Neural crest cell (in vitro differentiated cells): ENCODE measurements at regions not wholly inside any gene's neighbourhood (a gene's known extent, or its start where the extent isn't known, plus 50 kb on each side); places are given as distances from the start of the nearest gene placed in this dataset.

ENCODE experiments used
- DNase-seq: peaks from one replicate; pipeline ENCODE4 v3.0.0; 2021; ENCODE audit warnings: low read depth, mixed read lengths, low spot score
- H3K27ac Mint-ChIP-seq: one replicate; pipeline ENCODE4 v1.8.0; 2021; ENCODE audit warnings: mild to moderate bottlenecking, mixed read lengths; ENCODE audit not compliant: unreplicated experiment
- H3K27me3 Mint-ChIP-seq: 2 replicates; pipeline ENCODE4 v1.8.0; 2021; ENCODE audit warnings: low read depth, mild to moderate bottlenecking, mixed read lengths
- H3K36me3 Mint-ChIP-seq: 2 replicates; pipeline ENCODE4 v1.8.0; 2021; ENCODE audit warnings: low read depth, mild to moderate bottlenecking, mixed read lengths
- H3K4me1 Mint-ChIP-seq: 2 replicates; pipeline ENCODE4 v1.8.0; 2021; ENCODE audit warnings: mixed read lengths
- H3K4me3 Mint-ChIP-seq: one replicate; pipeline ENCODE4 v1.8.0; 2021; ENCODE audit warnings: mild to moderate bottlenecking, mixed read lengths
- H3K9me3 Mint-ChIP-seq: 2 replicates; pipeline ENCODE4 v1.8.0; 2021; ENCODE audit warnings: mixed read lengths
- CTCF ChIP-seq: fragments of 200-600 bp; sonication (generic); conservative IDR thresholded peaks from 2 replicates; pipeline ENCODE4 v1.5.0; 2021; ENCODE audit warnings: antibody characterized with exemption, mild to moderate bottlenecking

GRCh38 chr5:8192840-8193239, 323.9 kb downstream of the MTRR start:
- H3K27ac Mint-ChIP-seq, result no peak overlapping the region
- H3K4me3 Mint-ChIP-seq, result no peak overlapping the region
- H3K36me3 Mint-ChIP-seq, result peaks cover 9% of the 10 kb centered on the region
- DNase-seq, result no peak
- H3K27me3 Mint-ChIP-seq, result no peaks in the 10 kb centered on the region
- peaks cover 13% of the 10 kb centered on the region for H3K9me3 Mint-ChIP-seq
- TF ChIP-seq CTCF, result no peak
- H3K4me1 Mint-ChIP-seq, result peaks cover 8% of the 10 kb centered on the region

- peaks cover 8% of the 10 kb centered on the region for H3K4me1 Mint-ChIP-seq
- no peak for DNase-seq
- peaks cover 13% of the 10 kb centered on the region for H3K9me3 Mint-ChIP-seq
- H3K36me3 Mint-ChIP-seq, result peaks cover 7% of the 10 kb centered on the region
- TF ChIP-seq CTCF, result no peak
- no peak overlapping the region for H3K27ac Mint-ChIP-seq
- H3K27me3 Mint-ChIP-seq, result no peaks in the 10 kb centered on the region
- no peak overlapping the region for H3K4me3 Mint-ChIP-seq
These were observed 327.1 kb downstream of the MTRR start for GRCh38 chr5:8196061-8196460.

DNA sequence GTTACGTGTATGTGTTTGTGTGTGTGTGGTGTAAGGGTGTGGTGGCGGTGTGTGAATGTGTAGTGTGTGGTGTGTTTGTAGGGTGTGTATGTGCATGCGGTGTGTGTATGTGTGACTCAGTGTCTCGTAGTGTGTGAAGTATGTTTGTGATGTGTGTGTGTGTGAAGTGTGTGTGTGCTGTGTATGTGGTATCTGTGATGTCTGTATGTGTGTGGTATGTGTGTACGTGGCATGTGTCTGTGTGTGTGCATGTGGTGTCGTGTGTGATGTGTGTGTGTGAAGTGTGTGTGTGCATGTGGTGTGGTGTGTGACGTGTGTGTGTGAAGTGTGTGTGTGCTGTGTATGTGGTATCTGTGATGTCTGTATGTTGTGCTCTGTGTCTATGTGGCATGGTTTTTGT, 339.4 kb downstream of the MTRR start:
- no peak for TF ChIP-seq CTCF
- Mint-ChIP-seq H3K4me1 (peaks cover 6% of the 10 kb centered on the region), H3K27me3 (no peaks in the 10 kb centered on the region), H3K27ac (no peak overlapping the region), H3K36me3 (peaks cover 3% of the 10 kb centered on the region), H3K9me3 (peaks cover 7% of the 10 kb centered on the region), H3K4me3 (no peak overlapping the region)
- DNase-seq, result no peak

DNA sequence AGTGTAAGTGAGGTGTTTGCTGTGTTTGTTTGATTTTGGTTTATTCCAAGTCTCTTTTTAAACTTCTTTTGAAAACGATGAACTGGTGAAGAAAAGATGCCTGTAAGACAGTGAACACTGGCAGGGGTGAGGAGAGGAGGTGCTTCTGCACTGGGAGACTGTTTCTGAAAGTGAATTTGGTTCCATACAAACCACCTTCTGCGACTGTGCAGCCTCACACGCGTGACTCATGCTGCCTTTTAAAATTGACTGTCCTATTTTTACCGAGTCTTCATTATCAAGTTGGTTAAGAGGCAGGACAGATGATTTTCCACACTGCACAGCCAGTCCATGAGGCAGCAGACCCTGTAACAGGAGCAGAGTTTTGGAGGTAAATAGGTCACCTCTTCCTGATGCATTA, 340.6 kb downstream of the MTRR start:
- no peak for TF ChIP-seq CTCF
- Mint-ChIP-seq H3K36me3 (no peaks in the 10 kb centered on the region), H3K4me3 (no peak overlapping the region), H3K27me3 (no peaks in the 10 kb centered on the region), H3K9me3 (no peaks in the 10 kb centered on the region), H3K4me1 (peaks cover 11% of the 10 kb centered on the region), H3K27ac (no peak overlapping the region)
- DNase-seq, result no peak

DNA sequence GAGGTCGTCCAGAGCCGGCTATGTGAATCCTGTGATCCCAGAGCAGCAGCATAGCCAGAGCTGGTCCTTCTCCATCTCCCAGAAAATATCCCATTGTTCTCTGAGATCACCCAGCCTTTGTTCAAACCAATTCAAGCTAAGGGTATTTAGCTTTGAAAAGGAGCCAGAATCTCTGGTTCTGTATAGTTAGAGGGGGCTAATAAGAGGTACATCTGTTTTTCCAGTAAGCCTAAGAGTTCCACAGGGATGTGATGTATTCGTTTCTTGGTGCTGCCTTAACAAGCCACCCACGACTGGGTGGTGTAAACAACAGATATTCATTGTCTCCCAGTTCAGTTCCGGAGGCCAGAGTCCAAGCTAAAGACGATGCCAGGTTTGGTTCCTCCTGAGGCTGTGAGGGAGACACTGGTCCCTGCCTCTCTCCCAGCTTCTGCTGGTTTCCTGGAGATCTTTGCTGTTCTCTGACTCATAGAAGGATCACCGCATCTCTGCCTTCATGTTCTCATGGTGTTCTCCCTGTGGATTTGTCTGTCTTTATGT, 344.8 kb downstream of the MTRR start:
- Mint-ChIP-seq H3K36me3 (no peaks in the 10 kb centered on the region), H3K27ac (no peak overlapping the region), H3K4me1 (peaks cover 11% of the 10 kb centered on the region), H3K27me3 (no peaks in the 10 kb centered on the region), H3K4me3 (no peak overlapping the region), H3K9me3 (peaks cover 5% of the 10 kb centered on the region)
- no peak for TF ChIP-seq CTCF
- DNase-seq, result no peak

DNA sequence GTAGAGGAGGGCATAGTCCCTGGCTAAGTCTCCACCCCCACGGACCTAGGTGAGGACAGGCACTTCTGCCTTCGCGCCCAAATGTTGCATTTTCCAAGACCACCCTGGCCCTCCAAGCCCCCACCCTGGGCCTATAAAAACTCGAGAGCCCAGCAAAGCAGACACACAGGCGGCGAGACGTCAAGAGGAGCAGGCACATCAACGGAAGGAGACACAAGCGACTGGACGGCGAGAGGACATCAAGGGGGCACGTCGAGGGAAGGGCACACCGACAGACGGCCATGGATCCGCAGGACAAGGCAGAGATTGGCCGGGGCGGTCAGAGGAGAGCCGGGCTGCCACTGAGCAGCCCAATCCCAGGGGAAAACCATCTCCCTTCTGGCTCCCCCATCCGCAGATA, 348.0 kb downstream of the MTRR start:
- Mint-ChIP-seq H3K4me1 (peaks cover 9% of the 10 kb centered on the region), H3K27me3 (no peaks in the 10 kb centered on the region), H3K27ac (no peak overlapping the region), H3K36me3 (no peaks in the 10 kb centered on the region), H3K9me3 (peaks cover 11% of the 10 kb centered on the region), H3K4me3 (no peak overlapping the region)
- DNase-seq, result no peak
- no peak for TF ChIP-seq CTCF
